ENCODE measurements at regions not wholly inside any gene's neighbourhood (a gene's known extent, or its start where the extent isn't known, plus 50 kb on each side); places are given as distances from the start of the nearest gene placed in this dataset.

DNA sequence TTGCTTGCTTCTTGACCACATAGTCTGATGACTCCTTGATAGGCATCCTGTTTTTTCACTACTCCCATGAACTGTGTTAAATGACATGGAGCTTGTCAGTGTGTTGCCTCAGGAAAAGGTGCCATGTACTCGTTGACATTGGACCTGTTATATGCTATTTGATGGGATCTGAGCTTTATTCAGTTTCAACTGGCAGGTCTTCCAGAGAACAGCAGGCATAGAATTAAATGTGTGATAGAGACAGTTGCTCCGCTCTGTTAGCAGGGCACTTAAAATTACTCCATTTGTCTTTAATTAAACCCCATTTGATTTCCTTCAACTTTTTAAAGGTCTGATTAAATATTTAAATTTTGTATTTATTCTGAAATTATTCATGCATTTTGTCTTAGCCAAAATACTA lies 189.7 kb upstream of the ADGRL4 start:
- TF ChIP-seq, protein P1, sequence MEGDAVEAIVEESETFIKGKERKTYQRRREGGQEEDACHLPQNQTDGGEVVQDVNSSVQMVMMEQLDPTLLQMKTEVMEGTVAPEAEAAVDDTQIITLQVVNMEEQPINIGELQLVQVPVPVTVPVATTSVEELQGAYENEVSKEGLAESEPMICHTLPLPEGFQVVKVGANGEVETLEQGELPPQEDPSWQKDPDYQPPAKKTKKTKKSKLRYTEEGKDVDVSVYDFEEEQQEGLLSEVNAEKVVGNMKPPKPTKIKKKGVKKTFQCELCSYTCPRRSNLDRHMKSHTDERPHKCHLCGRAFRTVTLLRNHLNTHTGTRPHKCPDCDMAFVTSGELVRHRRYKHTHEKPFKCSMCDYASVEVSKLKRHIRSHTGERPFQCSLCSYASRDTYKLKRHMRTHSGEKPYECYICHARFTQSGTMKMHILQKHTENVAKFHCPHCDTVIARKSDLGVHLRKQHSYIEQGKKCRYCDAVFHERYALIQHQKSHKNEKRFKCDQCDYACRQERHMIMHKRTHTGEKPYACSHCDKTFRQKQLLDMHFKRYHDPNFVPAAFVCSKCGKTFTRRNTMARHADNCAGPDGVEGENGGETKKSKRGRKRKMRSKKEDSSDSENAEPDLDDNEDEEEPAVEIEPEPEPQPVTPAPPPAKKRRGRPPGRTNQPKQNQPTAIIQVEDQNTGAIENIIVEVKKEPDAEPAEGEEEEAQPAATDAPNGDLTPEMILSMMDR (IDR thresholded peaks at IDR 0.05; ENCODE audit: extremely low read depth, missing control alignments), result no peak
- DNase-seq (ENCODE audit: low spot score), result no peak

DNA sequence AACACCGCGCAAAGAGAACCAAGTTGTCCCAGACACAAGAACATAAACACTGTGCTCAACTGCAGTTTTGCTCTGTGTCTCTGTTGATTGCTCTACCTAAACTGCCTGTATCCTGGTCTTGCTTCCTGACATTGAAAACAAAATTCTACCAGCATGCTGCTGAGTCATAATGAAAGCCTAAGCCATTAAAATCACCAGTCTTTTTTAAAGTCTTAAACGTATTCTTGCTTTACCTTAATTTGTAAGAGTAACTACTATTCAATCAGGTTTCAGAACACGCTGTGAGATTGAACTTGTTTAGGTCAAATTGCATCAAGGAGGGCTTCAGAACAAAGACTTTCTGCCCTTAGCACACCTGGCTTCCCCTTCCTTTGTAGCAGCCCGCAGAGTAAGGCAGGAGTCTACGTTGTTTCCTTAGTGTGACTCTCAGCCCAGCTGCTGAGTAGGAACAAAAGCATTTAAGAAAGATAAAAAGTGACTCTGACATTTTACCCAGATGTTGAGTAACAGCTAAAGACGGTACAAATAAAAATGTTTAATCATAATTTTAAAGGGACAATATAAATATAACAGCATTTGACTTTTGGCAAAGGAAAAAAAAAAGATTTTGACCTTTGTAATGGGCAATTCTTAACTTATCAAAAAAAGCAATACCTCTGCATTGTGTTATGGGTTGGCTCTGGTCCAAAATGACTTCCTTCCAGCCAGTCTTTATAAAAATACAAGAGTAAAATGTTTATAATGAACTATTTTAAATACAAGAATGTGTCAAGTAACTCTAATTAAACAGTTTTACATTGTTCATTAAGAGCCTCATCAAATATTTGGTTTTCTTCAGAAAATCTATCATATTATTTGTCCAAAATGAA lies 186.9 kb upstream of the ADGRL4 start:
- TF ChIP-seq, protein P1 (IDR thresholded peaks at IDR 0.05; ENCODE audit: extremely low read depth, missing control alignments), result no peak
- DNase-seq (ENCODE audit: low spot score), result peak; percentile 2

DNA sequence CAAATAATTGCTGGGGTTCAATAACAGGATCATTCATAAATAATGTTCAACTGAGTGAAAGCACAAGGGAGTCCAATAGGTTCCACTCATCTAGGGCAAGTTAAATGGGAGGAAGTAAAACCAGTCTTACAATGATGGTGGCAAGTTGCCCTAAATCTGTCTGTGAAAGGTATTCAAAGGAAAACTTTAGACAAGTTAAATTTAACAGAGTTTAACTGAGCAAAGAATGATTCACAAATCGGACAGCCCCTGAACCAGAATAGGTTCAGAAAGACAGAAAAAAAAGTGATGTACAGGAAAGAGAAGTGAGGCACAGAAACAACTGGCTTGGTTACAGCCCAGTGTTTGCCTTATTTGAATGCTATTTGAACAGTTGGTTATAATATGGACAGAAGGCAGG lies 183.5 kb upstream of the ADGRL4 start:
- no peak for DNase-seq (ENCODE audit: low spot score)
- TF ChIP-seq, protein P1 (IDR thresholded peaks at IDR 0.05; ENCODE audit: extremely low read depth, missing control alignments), result no peak

DNA sequence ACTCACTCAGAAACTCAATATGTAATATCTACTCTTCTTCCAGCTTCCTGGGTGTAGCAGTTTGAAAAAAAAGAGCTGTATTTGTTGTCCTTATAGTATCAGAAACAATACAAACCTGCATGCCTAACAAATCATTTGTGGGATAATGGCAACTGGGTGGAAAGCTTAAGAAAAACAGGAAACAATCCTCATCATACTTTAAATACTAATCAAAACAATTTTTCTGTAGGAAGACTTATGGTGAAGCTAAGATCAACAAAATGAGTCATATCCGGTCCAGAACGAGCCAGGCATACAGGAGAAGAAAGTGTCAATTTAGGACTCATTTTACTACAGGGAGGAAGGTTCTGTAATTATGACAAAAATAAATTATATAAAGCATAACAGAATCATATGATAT lies 181.8 kb upstream of the ADGRL4 start:
- TF ChIP-seq, protein P1 (IDR thresholded peaks at IDR 0.05; ENCODE audit: extremely low read depth, missing control alignments), result no peak
- DNase-seq (ENCODE audit: low spot score), result no peak

DNA sequence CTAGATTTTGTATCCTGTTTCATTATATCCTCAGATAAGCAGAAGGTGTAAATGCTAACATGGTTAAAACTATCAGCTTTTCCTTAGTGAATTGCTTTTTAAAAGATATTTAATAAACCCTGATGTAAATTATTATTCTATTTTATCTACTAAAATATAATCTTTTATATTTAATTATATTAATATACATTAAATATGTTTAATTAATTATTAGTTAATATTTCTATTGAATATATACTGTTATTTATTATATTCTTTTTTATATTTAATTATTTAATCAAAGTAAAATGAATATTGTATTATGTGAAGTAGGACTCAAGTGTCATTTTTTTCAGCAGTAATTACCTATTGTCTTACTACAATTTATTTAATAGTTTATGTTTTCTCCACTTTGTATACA lies 179.7 kb upstream of the ADGRL4 start:
- no peak for DNase-seq (ENCODE audit: low spot score)
- TF ChIP-seq, protein P1 (IDR thresholded peaks at IDR 0.05; ENCODE audit: extremely low read depth, missing control alignments), result no peak

DNA sequence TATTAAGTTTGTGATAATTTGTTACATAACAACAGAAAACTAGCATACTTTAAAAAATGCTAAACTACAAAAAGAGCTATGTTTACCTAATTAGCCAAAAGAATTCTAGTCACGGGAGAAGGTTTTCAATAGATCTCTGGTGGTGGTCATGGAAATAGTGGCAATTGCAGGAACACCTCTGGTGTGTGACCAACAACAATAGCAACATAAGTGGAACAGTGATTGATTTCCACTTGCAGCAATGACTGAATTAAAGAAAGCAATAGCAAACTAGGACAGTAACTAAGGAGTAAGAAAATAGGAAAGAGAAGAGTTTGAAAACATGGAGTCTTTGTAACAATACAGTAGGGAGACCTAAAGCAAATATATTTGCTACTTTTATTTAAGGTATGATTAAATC lies 171.3 kb upstream of the ADGRL4 start:
- TF ChIP-seq, protein P1 (IDR thresholded peaks at IDR 0.05; ENCODE audit: extremely low read depth, missing control alignments), result no peak
- DNase-seq (ENCODE audit: low spot score), result no peak

DNA sequence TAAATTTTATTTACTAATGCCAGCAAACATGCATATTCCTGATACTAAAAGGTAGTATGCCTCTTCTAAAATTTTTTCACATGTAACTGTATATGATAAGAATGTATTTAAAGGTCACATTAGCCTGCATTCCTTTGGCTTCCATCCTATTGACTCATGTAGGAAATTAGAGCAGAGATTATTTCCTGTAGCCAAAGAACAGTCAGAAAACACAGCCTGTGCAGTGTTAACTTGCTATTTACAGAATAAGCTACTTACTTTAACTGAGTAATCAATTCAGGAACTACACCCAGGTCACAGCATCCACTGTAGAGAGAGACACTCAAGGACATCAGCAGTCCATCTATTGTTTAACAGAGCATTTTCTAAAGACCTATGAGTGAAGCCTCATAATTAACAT lies 154.5 kb upstream of the ADGRL4 start:
- no peak for DNase-seq (ENCODE audit: low spot score)

More for the DNA sequence above, 154.5 kb upstream of the ADGRL4 start:
- TF ChIP-seq, protein P1 (IDR thresholded peaks at IDR 0.05; ENCODE audit: extremely low read depth, missing control alignments), result no peak
